Astrocyte (in vitro differentiated cells and primary cell): ENCODE measurements at regions not wholly inside any gene's neighbourhood (a gene's known extent, or its start where the extent isn't known, plus 50 kb on each side); places are given as distances from the start of the nearest gene placed in this dataset.

ENCODE experiments used
- DNase-seq: peaks from one replicate; pipeline ENCODE4 v3.0.0-alpha.2; 2010; ENCODE audit warnings: low read depth
- FAIRE-seq: peaks from 2 replicates; lab custom pipeline; 2011; peaks lifted over from hg19 to GRCh38; lab: Jason Lieb, UNC
- H2AFZ ChIP-seq: 2 replicates; pipeline ENCODE4 v1.6.0; 2012; ENCODE audit warnings: low read depth, low read length, inconsistent platforms
- H3K27ac ChIP-seq: 2 replicates; pipeline ENCODE4 v1.5.1; 2011; ENCODE audit warnings: low read depth, low read length, inconsistent platforms
- H3K27me3 ChIP-seq: 2 replicates; pipeline ENCODE4 v1.6.0; 2011; ENCODE audit warnings: low read length, inconsistent platforms; ENCODE audit not compliant: insufficient read depth
- H3K36me3 ChIP-seq: 2 replicates; pipeline ENCODE4 v1.5.1; 2011; ENCODE audit warnings: low read length, inconsistent platforms; ENCODE audit not compliant: insufficient read depth
- H3K4me1 ChIP-seq: 2 replicates; pipeline ENCODE4 v1.5.1; 2011; ENCODE audit warnings: low read length, inconsistent platforms; ENCODE audit not compliant: insufficient read depth
- H3K4me2 ChIP-seq: 2 replicates; pipeline ENCODE4 v1.6.0; 2012; ENCODE audit warnings: low read length, inconsistent platforms
- H3K4me3 ChIP-seq: 2 replicates; pipeline ENCODE4 v1.5.1; 2011; ENCODE audit warnings: low read depth, mild to moderate bottlenecking, low read length, inconsistent platforms; ENCODE audit not compliant: insufficient read depth
- H3K79me2 ChIP-seq: 2 replicates; pipeline ENCODE4 v1.6.0; 2012; ENCODE audit warnings: mild to moderate bottlenecking, low read length, inconsistent platforms; ENCODE audit not compliant: insufficient read depth
- H3K9ac ChIP-seq: 2 replicates; pipeline ENCODE4 v1.6.0; 2012; ENCODE audit warnings: mild to moderate bottlenecking, low read length, inconsistent platforms
- H3K9me3 ChIP-seq: 2 replicates; pipeline ENCODE4 v1.5.1; 2012; ENCODE audit warnings: low read depth, mild to moderate bottlenecking, low read length, inconsistent platforms; ENCODE audit not compliant: insufficient read depth
- H4K20me1 ChIP-seq: 2 replicates; pipeline ENCODE4 v1.6.0; 2012; ENCODE audit warnings: low read length, inconsistent platforms; ENCODE audit not compliant: insufficient read depth
- H3K27ac Mint-ChIP-seq: one replicate; pipeline ENCODE4 v1.8.0; 2021; ENCODE audit warnings: mild to moderate bottlenecking, mixed read lengths; ENCODE audit not compliant: unreplicated experiment
- H3K27me3 Mint-ChIP-seq: one replicate; pipeline ENCODE4 v1.8.0; 2021; ENCODE audit warnings: low read depth, mixed read lengths; ENCODE audit not compliant: unreplicated experiment
- H3K36me3 Mint-ChIP-seq: one replicate; pipeline ENCODE4 v1.8.0; 2021; ENCODE audit warnings: low read depth, mixed read lengths; ENCODE audit not compliant: unreplicated experiment
- H3K4me1 Mint-ChIP-seq: one replicate; pipeline ENCODE4 v1.8.0; 2021; ENCODE audit warnings: low read depth, mixed read lengths; ENCODE audit not compliant: unreplicated experiment
- H3K4me3 Mint-ChIP-seq: one replicate; pipeline ENCODE4 v1.8.0; 2021; ENCODE audit warnings: mild to moderate bottlenecking, moderate library complexity, mixed read lengths; ENCODE audit not compliant: unreplicated experiment
- H3K9me3 Mint-ChIP-seq: one replicate; pipeline ENCODE4 v1.8.0; 2021; ENCODE audit warnings: mild to moderate bottlenecking, mixed read lengths; ENCODE audit not compliant: unreplicated experiment
- EZH2 ChIP-seq: IDR thresholded peaks from 2 replicates; pipeline ENCODE4 v1.6.1; 2012; ENCODE audit warnings: mild to moderate bottlenecking, low read length, inconsistent platforms; ENCODE audit not compliant: insufficient read depth
- TF ChIP-seq, protein P1 (sequence below): IDR thresholded peaks from 2 replicates; pipeline ENCODE4 v1.5.1; 2011; ENCODE audit warnings: low read depth, mild to moderate bottlenecking, inconsistent platforms, low read length, moderate library complexity; ENCODE audit not compliant: insufficient read depth

DNA sequence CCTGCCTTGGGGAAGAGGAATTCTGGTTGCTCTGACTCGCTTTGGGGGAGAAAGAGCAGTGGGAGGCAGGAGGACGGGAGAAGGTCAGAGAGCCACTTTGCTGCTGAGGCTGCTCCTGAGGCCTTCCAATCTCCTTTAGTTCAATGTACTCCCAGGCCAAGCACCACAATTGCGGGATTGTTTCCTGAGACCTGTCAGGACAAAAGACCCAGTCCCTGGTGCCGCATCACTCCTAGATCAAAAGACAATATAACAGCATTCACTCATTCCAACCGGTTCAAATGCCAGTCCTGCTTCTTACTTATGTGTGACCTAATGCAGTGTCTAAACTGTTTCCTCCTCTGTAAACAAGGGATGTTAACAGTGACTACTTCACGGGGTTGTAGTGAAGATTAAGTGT is 106.4 kb downstream of the TRIML1 start:
- Histone ChIP-seq H3K4me1 (no peaks in the 10 kb centered on the region), H3K36me3 (no peaks in the 10 kb centered on the region), H3K27me3 (no peaks in the 10 kb centered on the region), H3K27ac (no peak overlapping the region), H4K20me1 (no peaks in the 10 kb centered on the region), H3K9ac (no peak overlapping the region), H3K79me2 (no peaks in the 10 kb centered on the region), H2AFZ (no peak overlapping the region), H3K4me2 (no peak overlapping the region), H3K4me3 (no peak overlapping the region), H3K9me3 (peaks cover 2% of the 10 kb centered on the region)
- Mint-ChIP-seq H3K4me3 (no peak overlapping the region), H3K4me1 (no peaks in the 10 kb centered on the region), H3K9me3 (no peaks in the 10 kb centered on the region), H3K36me3 (no peaks in the 10 kb centered on the region), H3K27ac (no peak overlapping the region), H3K27me3 (no peaks in the 10 kb centered on the region)
- no peak for FAIRE-seq
- TF ChIP-seq, protein P1, sequence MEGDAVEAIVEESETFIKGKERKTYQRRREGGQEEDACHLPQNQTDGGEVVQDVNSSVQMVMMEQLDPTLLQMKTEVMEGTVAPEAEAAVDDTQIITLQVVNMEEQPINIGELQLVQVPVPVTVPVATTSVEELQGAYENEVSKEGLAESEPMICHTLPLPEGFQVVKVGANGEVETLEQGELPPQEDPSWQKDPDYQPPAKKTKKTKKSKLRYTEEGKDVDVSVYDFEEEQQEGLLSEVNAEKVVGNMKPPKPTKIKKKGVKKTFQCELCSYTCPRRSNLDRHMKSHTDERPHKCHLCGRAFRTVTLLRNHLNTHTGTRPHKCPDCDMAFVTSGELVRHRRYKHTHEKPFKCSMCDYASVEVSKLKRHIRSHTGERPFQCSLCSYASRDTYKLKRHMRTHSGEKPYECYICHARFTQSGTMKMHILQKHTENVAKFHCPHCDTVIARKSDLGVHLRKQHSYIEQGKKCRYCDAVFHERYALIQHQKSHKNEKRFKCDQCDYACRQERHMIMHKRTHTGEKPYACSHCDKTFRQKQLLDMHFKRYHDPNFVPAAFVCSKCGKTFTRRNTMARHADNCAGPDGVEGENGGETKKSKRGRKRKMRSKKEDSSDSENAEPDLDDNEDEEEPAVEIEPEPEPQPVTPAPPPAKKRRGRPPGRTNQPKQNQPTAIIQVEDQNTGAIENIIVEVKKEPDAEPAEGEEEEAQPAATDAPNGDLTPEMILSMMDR = no peak
- TF ChIP-seq EZH2 = no peak
- no peak for DNase-seq

- no peak overlapping the region for H3K27ac ChIP-seq
- no peaks in the 10 kb centered on the region for H3K9me3 Mint-ChIP-seq
- no peak overlapping the region for H3K4me3 Mint-ChIP-seq
- no peaks in the 10 kb centered on the region for H3K36me3 Mint-ChIP-seq
- H3K27me3 ChIP-seq = no peaks in the 10 kb centered on the region
- H3K9ac ChIP-seq = no peak overlapping the region
- H3K27ac Mint-ChIP-seq = no peak overlapping the region
- TF ChIP-seq, protein P1 = no peak
- no peak for TF ChIP-seq EZH2
- no peaks in the 10 kb centered on the region for H3K36me3 ChIP-seq
- H3K9me3 ChIP-seq = peaks cover 2% of the 10 kb centered on the region
- no peaks in the 10 kb centered on the region for H3K79me2 ChIP-seq
- DNase-seq = no peak
- no peaks in the 10 kb centered on the region for H3K4me1 ChIP-seq
- no peak for FAIRE-seq
- H3K4me1 Mint-ChIP-seq = no peaks in the 10 kb centered on the region
- H3K4me2 ChIP-seq = no peak overlapping the region
- H2AFZ ChIP-seq = no peak overlapping the region
- H3K27me3 Mint-ChIP-seq = no peaks in the 10 kb centered on the region
- no peaks in the 10 kb centered on the region for H4K20me1 ChIP-seq
- no peak overlapping the region for H3K4me3 ChIP-seq
Observed at GRCh38 chr4:188246488-188246887, 107.2 kb downstream of the TRIML1 start.

DNA sequence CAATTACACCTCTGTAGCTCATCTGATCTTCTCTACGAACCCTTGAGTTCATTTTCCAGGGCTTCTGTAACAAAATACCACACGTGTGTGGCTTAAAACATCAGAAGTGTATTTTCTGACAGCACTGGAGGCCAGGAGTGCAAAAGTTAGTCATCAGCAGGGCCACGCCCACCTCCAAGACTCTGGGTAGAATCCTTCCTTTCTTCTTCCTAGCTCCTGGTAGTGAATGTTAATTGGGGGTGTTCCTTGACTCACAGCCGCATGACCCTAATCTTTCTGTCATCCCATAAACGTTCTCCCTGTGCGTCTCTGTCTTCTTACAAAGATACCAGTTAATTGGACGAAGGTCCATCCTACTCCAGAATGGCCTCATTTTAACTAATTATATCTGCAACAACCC is 115.0 kb downstream of the TRIML1 start:
- Mint-ChIP-seq H3K27me3 (no peaks in the 10 kb centered on the region), H3K4me3 (no peak overlapping the region), H3K27ac (no peak overlapping the region), H3K9me3 (peaks cover 2% of the 10 kb centered on the region), H3K4me1 (peaks cover 2% of the 10 kb centered on the region), H3K36me3 (no peaks in the 10 kb centered on the region)
- no peak overlapping the region for H3K4me2 ChIP-seq
- peaks cover 6% of the 10 kb centered on the region for H3K9me3 ChIP-seq
- FAIRE-seq (no peak), DNase-seq (no peak)
- no peaks in the 10 kb centered on the region for H3K27me3 ChIP-seq
- H3K9ac ChIP-seq = no peak overlapping the region
- H3K27ac ChIP-seq = no peak overlapping the region
- no peak overlapping the region for H2AFZ ChIP-seq
- no peak for TF ChIP-seq EZH2
- TF ChIP-seq, protein P1 = no peak
- no peaks in the 10 kb centered on the region for H3K4me1 ChIP-seq
- H3K36me3 ChIP-seq = no peaks in the 10 kb centered on the region
- no peak overlapping the region for H3K4me3 ChIP-seq
- no peaks in the 10 kb centered on the region for H3K79me2 ChIP-seq
- no peaks in the 10 kb centered on the region for H4K20me1 ChIP-seq
